Skin of body (tissue), 1 donor: ENCODE measurements at regions not wholly inside any gene's neighbourhood (a gene's known extent, or its start where the extent isn't known, plus 50 kb on each side); places are given as distances from the start of the nearest gene placed in this dataset.

ENCODE experiments used
- DNase-seq: peaks from one replicate; lab custom pipeline; 2025; lab: John Stamatoyannopoulos, UW

DNA sequence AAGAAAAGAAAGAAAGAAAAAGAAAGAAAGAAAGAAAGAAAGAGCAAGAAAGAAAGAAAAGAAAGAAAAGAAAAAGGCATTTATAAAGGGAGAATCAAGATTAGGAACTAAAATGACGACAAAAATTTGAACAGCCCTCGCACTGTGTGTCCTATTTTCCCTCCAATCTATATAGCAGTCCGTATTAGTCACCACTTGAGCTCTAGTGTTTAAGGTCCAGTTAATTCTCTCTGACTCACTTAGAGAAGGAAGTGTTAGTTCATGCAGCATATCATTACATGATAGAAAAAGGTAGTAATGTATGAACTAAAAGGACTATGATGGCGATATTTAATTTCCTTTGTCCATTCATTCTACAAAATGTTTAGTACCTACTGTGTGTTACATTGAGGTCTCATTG is 122.7 kb downstream of the CBLL2 start:
- no peak for DNase-seq

DNA sequence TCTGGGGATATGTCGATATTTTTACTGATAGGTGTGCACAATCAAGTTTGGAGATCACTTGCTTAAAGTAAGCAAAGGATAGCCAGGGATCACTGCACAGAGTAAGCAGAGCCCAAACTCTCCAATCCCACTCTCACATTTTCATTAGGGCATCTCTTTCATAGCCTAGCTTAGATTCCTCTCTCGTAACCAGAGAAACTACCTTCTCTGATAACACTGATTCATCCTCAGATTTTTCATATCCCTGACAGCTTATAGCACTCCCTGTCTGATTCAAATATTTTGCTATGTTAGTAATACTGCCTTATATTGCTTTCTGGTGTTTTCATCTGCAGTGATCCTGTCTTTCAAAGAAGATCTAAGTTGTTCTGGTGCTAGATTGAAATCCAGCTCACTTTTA is 123.7 kb downstream of the CBLL2 start:
- DNase-seq = no peak

- DNase-seq = no peak
These were observed 124.9 kb downstream of the CBLL2 start for GRCh38 chrX:22397566-22397965.

GRCh38 chrX:22399437-22400192 is 126.9 kb downstream of the CBLL2 start:
- no peak for DNase-seq

GRCh38 chrX:22404297-22404696 is 131.6 kb downstream of the CBLL2 start:
- no peak for DNase-seq

DNA sequence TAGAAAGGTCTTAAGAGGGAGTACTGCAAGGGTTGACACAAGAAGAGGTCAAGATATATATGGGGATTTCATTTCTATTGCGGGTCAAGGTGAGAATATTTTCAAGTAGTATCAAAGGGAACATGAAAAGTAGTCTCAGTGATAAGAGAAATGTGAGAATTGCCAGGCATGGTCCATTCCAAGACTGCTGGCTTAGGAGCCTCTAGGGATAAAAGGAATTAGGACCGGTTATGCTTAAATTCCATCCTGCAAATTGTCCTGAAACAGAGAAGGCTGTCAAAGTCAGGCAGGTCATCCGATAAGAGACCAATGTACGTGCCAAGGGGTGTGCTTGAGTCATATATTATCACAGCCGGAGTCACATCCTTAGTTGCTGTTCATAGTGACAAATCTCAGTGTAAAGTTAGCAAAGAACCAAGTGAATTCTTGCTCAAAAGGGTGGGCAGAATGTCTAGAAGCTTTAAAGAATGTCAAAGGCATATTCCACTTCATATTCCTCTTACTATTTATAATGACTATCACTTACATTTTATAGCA is 133.6 kb downstream of the CBLL2 start:
- no peak for DNase-seq

GRCh38 chrX:22409418-22409817 is 136.7 kb downstream of the CBLL2 start:
- no peak for DNase-seq

DNA sequence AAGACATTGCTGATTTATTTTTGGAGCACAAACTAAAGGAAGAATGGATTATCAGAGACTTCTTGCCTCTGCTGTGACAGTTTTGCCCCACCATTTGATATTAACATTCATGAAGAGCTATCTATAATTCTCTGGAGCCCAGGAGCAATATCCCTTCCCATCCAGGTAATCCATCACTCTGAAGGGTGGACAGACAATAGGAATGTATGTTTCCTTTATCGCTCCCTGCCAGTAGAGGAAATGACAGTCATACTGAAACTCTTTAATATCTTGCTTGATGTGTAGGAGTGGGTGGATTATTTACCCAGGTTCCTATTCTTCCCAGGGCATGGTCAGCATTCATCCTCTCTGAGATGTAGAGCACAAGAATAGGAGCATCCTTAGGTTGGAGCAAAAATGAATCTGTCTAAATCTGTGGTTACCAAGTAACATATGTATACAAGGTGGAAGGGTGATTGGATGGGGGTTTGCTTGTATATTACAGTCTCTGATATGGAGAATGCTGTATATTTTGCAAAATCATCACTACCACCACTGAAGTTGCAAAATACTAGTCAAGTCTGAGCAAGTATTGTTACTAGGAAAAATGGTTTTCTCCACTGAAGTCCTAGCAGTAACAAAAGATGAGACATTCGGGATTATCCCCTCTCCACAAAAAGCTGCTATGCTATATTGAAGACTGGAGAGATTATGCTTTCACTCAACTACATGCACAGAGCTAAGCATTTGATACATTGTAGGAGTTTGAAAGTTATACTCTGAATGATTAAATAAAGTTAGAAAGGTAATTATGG is 151.6 kb downstream of the CBLL2 start:
- DNase-seq = no peak

DNA sequence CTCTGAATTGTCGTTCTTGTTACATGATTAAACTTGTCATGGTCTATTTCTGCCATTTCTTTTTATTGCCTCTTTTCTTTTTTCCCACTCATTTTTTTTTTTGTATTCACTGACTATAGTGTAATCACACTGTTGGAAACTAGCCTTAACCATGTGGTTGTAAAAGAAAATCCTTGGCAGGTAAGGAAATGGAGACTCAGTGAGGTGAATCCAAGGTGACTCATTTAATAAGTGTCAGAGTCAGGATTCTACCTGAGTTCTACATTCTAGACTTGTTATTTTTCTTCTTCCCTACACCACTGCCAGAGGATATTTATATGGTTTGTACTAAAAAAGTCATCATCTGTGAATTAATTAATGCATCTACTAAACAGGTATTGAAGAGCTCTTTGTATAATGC is 152.2 kb downstream of the CBLL2 start:
- DNase-seq = no peak

DNA sequence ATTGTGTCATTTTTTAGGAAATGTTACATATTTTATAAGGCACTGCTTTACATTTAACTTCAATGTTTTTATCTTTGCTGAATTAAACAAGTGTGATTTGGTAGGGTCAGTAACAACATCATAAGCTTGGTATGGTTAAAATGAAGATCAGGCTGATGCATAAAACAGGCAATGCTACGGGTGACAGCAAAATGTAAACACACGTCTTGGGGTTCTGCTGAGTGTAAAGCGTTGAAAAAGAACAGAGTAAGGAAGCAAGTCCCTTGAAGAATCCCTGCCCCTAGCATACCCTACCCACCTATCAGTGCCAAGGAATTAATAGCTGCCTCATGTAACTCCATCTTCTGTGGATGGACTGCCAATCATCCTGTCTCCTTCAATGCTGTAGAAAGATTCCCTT is 157.0 kb downstream of the CBLL2 start:
- no peak for DNase-seq

GRCh38 chrX:22430701-22431100 is 158.0 kb downstream of the CBLL2 start:
- DNase-seq = no peak

GRCh38 chrX:22433292-22434070 is 160.8 kb downstream of the CBLL2 start:
- DNase-seq = no peak

DNA sequence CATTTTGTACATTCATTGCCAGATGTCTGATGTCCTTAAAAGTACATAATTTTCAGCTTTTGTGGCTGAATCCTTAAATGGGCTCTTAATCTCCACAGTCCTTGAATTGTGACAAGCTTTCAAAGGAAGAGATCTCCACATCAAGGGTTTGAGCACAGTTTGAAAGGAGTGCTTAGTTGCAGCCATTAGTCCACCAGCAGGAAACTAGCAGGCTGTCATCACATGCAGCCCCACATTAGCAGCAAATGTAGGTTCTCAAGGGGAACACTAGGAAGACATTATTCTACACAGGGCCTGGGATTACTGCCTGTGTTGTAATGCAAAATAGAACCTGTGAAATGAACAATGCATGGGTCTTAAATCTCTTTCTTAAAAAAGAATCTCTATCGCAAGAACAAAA is 173.2 kb downstream of the CBLL2 start:
- no peak for DNase-seq

DNA sequence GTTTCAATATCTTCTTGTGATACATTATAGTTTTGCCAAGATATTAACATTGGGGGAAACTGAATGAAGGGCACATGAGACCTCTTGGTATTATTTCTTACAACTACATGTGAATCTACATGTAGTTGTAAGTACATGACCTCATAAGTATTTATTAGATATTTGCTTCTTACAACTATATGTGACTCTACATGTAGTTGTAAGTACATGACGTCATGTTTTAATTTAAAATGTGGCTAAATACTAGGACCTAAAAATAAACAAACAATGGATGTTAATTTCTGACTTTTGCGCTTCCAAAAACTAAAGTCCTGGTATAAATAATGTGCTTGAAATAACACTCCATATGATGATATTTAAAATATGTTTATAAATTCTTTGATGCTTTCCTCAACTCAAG is 190.2 kb downstream of the CBLL2 start:
- DNase-seq = no peak

- no peak for DNase-seq
These were observed 194.9 kb downstream of the CBLL2 start for GRCh38 chrX:22467571-22467970.

GRCh38 chrX:22481436-22481835 is 208.7 kb downstream of the CBLL2 start:
- DNase-seq = peak; percentile 12

- DNase-seq = no peak
These were observed 213.6 kb downstream of the CBLL2 start for GRCh38 chrX:22486296-22486695.

- no peak for DNase-seq
These were observed 244.2 kb downstream of the CBLL2 start for GRCh38 chrX:22516893-22517292.

GRCh38 chrX:22520128-22520828 is 247.6 kb downstream of the CBLL2 start:
- no peak for DNase-seq

DNA sequence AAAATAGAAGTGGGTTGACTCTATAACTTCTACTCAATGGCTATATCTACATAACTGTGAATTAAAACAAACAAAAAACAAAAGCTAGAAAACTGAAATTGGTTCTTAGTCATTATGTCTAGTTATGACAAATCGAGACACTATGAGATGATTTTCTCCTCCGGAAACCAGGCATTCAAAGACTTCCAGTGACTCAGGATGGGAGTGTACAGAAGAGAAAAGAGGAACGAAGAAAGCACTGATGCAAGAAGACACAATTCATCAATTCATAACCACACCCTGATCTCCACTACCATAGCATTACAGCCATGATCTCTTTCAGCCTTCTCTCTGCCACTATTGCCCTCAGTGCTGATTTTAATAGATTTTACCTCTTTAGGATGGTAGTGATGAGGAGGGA is 253.6 kb downstream of the CBLL2 start:
- no peak for DNase-seq

DNA sequence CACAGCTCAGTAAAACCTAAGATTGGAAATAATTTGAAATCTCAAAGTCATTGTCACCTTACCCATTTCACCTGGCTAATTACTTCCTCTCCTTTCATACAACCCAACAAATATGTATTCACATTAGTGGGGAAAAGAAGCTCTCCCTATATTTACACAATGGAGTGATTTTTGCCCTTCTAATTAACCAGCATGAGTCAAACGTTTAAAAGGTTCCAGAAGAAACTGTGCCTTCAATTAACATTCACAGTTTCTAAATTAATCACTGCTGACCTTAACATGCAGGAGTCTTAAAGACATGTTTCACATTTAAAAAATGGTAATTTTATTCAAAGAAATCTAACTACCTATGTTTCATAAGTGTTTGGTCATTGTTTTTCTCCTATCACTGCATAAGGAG is 254.6 kb downstream of the CBLL2 start:
- no peak for DNase-seq
